ENCODE measurements at regions not wholly inside any gene's neighbourhood (a gene's known extent, or its start where the extent isn't known, plus 50 kb on each side); places are given as distances from the start of the nearest gene placed in this dataset.

GRCh38 chr13:26155568-26155967 is 66.5 kb downstream of the RNF6 start:
- no peak for DNase-seq

- no peak for DNase-seq
Measured at GRCh38 chr13:26133851-26134250, 82.0 kb upstream of the SHISA2 start.

- DNase-seq, result peak; percentile 20
Measured at GRCh38 chr13:26133286-26133685, 81.5 kb upstream of the SHISA2 start.

- DNase-seq, result no peak
Measured at GRCh38 chr13:26132756-26133155, 80.9 kb upstream of the SHISA2 start.

- no peak for DNase-seq
Measured at GRCh38 chr13:26128676-26129075, 76.9 kb upstream of the SHISA2 start.

GRCh38 chr13:26117620-26118019 is 65.8 kb upstream of the SHISA2 start:
- DNase-seq, result no peak

- no peak for DNase-seq
Measured at GRCh38 chr13:26112843-26113242, 61.0 kb upstream of the SHISA2 start.

- no peak for DNase-seq
Measured at GRCh38 chr13:26111797-26112196, 60.0 kb upstream of the SHISA2 start.
